K562 (cell line): ENCODE measurements at regions not wholly inside any gene's neighbourhood (a gene's known extent, or its start where the extent isn't known, plus 50 kb on each side); places are given as distances from the start of the nearest gene placed in this dataset.

Experiments
- ATAC-seq: fragments of 200-7000 bp; cut with Tn5 transposase; 3 replicates; pipeline ENCODE4 v1.9.1; 2020; ENCODE audit warnings: moderate library complexity
- BruUV-seq: library from RNA; stranded (reverse); fragments of 400-500 nt; replicated peaks from 2 replicates; lab custom pipeline; 2021; lab: Mats Ljungman, UMichigan
- CTCF ChIA-PET: fragments of 300-600 bp; formaldehyde crosslinking; extraction: SDS; loops from one replicate; lab custom pipeline; 2021; ENCODE audit warnings: low intra/inter-chr PET ratio; lab: Yijun Ruan, JAX
- POLR2A ChIA-PET: fragments of 300-600, 350-650 bp; sonication (Branson Sonifier 250); formaldehyde crosslinking; extraction: SDS; loops from one replicate; lab custom pipeline; 2021; ENCODE audit warnings: antibody characterized with exemption, inconsistent platforms; lab: Yijun Ruan, JAX
- DNase-seq, 4 experiments: peaks; one replicate each; pipeline versions ENCODE4 v3.0.0 to v3.0.0-alpha.2; 2011 to 2018; ENCODE audit warnings: low spot score in 3 of 4, mixed read lengths in 3 of 4; ENCODE audit errors: extremely low read depth in 1 of 4
- FAIRE-seq: peaks from 2 replicates; lab custom pipeline; 2011; peaks lifted over from hg19 to GRCh38; lab: Jason Lieb, UNC
- H2AFZ ChIP-seq: 2 replicates; pipeline ENCODE4 v1.6.0; 2011; ENCODE audit warnings: low read depth, low read length, control low read depth, inconsistent platforms
- H3K27ac ChIP-seq: fragments of 200-600 bp; 3 replicates; pipeline ENCODE4 v1.8.0; 2011; ENCODE audit warnings: low read depth, mild to moderate bottlenecking, control low read depth, inconsistent platforms, low read length, moderate library complexity, mixed read lengths; ENCODE audit errors: extremely low read depth
- H3K27me3 ChIP-seq, 2 experiments: fragments of 300-600 bp in 1 of 2; 2 replicates in 1 of 2; 3 replicates in 1 of 2; pipeline versions ENCODE4 v1.6.0 to v1.8.0; 2011; ENCODE audit warnings: inconsistent platforms in 2 of 2, low read length in 2 of 2, mild to moderate bottlenecking in 1 of 2, mixed read lengths in 1 of 2, moderate library complexity in 1 of 2; ENCODE audit not compliant: control insufficient read depth in 2 of 2, insufficient read depth in 2 of 2
- H3K36me3 ChIP-seq: fragments of 300-600 bp; 3 replicates; pipeline ENCODE4 v1.8.0; 2011; ENCODE audit warnings: mild to moderate bottlenecking, low read length, inconsistent platforms; ENCODE audit not compliant: control insufficient read depth, insufficient read depth
- H3K4me1 ChIP-seq, 2 experiments: fragments of 200-600 bp in 1 of 2; replicated peaks in 1 of 2; 2 replicates in 1 of 2; 3 replicates in 1 of 2; pipeline versions ENCODE4 v1.5.1 to v1.8.0; 2011; ENCODE audit warnings: inconsistent platforms in 2 of 2, low read length in 2 of 2, mild to moderate bottlenecking in 1 of 2, mixed read lengths in 1 of 2, moderate library complexity in 1 of 2; ENCODE audit not compliant: control insufficient read depth in 2 of 2, insufficient read depth in 2 of 2
- H3K4me2 ChIP-seq: 2 replicates; pipeline ENCODE4 v1.6.1; 2011; ENCODE audit warnings: low read length, control low read depth, inconsistent platforms, mixed read lengths; ENCODE audit not compliant: insufficient read depth
- H3K4me3 ChIP-seq: fragments of 200-600 bp; sonication (generic), shearing (Covaris generic); 2 replicates; pipeline ENCODE4 v1.5.1; 2016; ENCODE audit warnings: control low read depth, inconsistent platforms
- H3K79me2 ChIP-seq: fragments of 200-600 bp; 3 replicates; pipeline ENCODE4 v1.8.0; 2011; ENCODE audit warnings: low read length, inconsistent platforms; ENCODE audit not compliant: control insufficient read depth, insufficient read depth
- H3K9ac ChIP-seq, 2 experiments: 2 replicates each; pipeline versions ENCODE4 v1.6.0 to v1.6.1; 2011; ENCODE audit warnings: low read depth in 2 of 2, low read length in 2 of 2, control low read depth in 1 of 2, inconsistent platforms in 1 of 2, mild to moderate bottlenecking in 1 of 2, mixed read lengths in 1 of 2; ENCODE audit not compliant: insufficient read depth in 1 of 2
- H3K9me1 ChIP-seq: one replicate; pipeline ENCODE4 v1.6.0; 2011; ENCODE audit warnings: inconsistent platforms, mild to moderate bottlenecking, low read length, moderate library complexity; ENCODE audit not compliant: control insufficient read depth, insufficient read depth
- H3K9me3 ChIP-seq: replicated peaks from 2 replicates; pipeline ENCODE4 v1.5.1; 2011; ENCODE audit warnings: low read depth, low read length, inconsistent platforms; ENCODE audit not compliant: control insufficient read depth, insufficient read depth
- H4K20me1 ChIP-seq: replicated peaks from 2 replicates; pipeline ENCODE4 v1.6.1; 2011; ENCODE audit warnings: low read length, inconsistent platforms, mixed read lengths; ENCODE audit not compliant: control insufficient read depth, insufficient read depth
- CBX5 ChIP-seq: IDR thresholded peaks from 2 replicates; pipeline ENCODE4 v1.6.1; 2014; ENCODE audit warnings: low read depth, borderline replicate concordance
- CEBPG ChIP-seq, 3 experiments: fragments of 200-800 bp in 1 of 3; sonication (Bioruptor generic) in 1 of 3; sonication (generic) in 1 of 3; formaldehyde crosslinking in 1 of 3; IDR thresholded peaks in 2 of 3; conservative IDR thresholded peaks in 1 of 3; 2 replicates each; pipeline versions ENCODE4 v1.6.1 to v1.8.0; 2016 to 2022; ENCODE audit warnings: missing compliant biosample characterization in 2 of 3, missing genetic modification characterization in 2 of 3, mild to moderate bottlenecking in 1 of 3, missing genetic modification reagents in 1 of 3
- COPS2 ChIP-seq: fragments of 450-650 bp; conservative IDR thresholded peaks from 2 replicates; pipeline ENCODE4 v1.6.1; 2016; ENCODE audit warnings: mild to moderate bottlenecking, moderate library complexity
- DMBX1 ChIP-seq: fragments of 250-450 bp; sonication (Bioruptor Pico); IDR thresholded peaks from 2 replicates; pipeline ENCODE4 v1.8.0; 2022; ENCODE audit warnings: inconsistent platforms, mild to moderate bottlenecking, moderate library complexity, borderline replicate concordance
- EHMT2 ChIP-seq: fragments of 450-650 bp; IDR thresholded peaks from 2 replicates; pipeline ENCODE4 v1.6.1; 2018; ENCODE audit warnings: antibody characterized with exemption
- EP300 ChIP-seq: IDR thresholded peaks from 2 replicates; pipeline ENCODE4 v1.6.1; 2012; ENCODE audit warnings: low read length, improper control_type of control experiment
- HOXB6 ChIP-seq: fragments of 250-450 bp; sonication (Bioruptor Pico); IDR thresholded peaks from 2 replicates; pipeline ENCODE4 v1.5.1; 2022; ENCODE audit warnings: mild to moderate bottlenecking, borderline replicate concordance
- MAZ ChIP-seq, 2 experiments: fragments of 450-650 bp in 1 of 2; sonication (generic) in 1 of 2; formaldehyde crosslinking; IDR thresholded peaks in 1 of 2; conservative IDR thresholded peaks in 1 of 2; 2 replicates each; pipeline versions ENCODE4 v1.4.0 to v1.5.0; 2020; ENCODE audit warnings: mild to moderate bottlenecking in 1 of 2, missing genetic modification reagents in 1 of 2
- MEIS2 ChIP-seq: fragments of 450-650 bp; IDR thresholded peaks from 2 replicates; pipeline ENCODE4 v1.6.1; 2014; ENCODE audit warnings: mild to moderate bottlenecking; ENCODE audit not compliant: partially characterized antibody
- MYBL2 ChIP-seq, 2 experiments: fragments of 450-650 bp in 1 of 2; sonication (generic) in 1 of 2; formaldehyde crosslinking in 1 of 2; IDR thresholded peaks; 2 replicates each; pipeline versions ENCODE4 v1.6.1 to v1.8.1; 2017 to 2022; ENCODE audit warnings: borderline replicate concordance in 1 of 2, inconsistent platforms in 1 of 2, low read depth in 1 of 2, mild to moderate bottlenecking in 1 of 2, missing genetic modification reagents in 1 of 2, moderate library complexity in 1 of 2
- NFE2 ChIP-seq: IDR thresholded peaks from 2 replicates; pipeline ENCODE4 v1.6.1; 2014; ENCODE audit warnings: antibody characterized with exemption, low read depth
- NR3C1 ChIP-seq: sonication (generic); formaldehyde crosslinking; IDR thresholded peaks from 2 replicates; pipeline ENCODE4 v1.8.1; 2022; ENCODE audit warnings: missing genetic modification reagents
- PCBP1 ChIP-seq: fragments of 200-400 bp; formaldehyde crosslinking; IDR thresholded peaks from 2 replicates; pipeline ENCODE4 v1.6.1; 2018; ENCODE audit warnings: mild to moderate bottlenecking, low read depth, low read length; ENCODE audit not compliant: poor library complexity, severe bottlenecking
- RREB1 ChIP-seq: fragments of 250-450 bp; sonication (Bioruptor Pico); IDR thresholded peaks from 2 replicates; pipeline ENCODE4 v1.4.0; 2020
- TRIM24 ChIP-seq, 2 experiments: fragments of 450-650 bp; IDR thresholded peaks; 2 replicates each; pipeline ENCODE4 v1.6.1; 2016
- ZNF586 ChIP-seq: fragments of 450-650 bp; formaldehyde crosslinking; conservative IDR thresholded peaks from 2 replicates; pipeline ENCODE4 v1.4.0; 2020; ENCODE audit warnings: mild to moderate bottlenecking, moderate library complexity
- WGBS: fragments of 100-300 bp; shearing (Covaris generic); methylation state at CpG from one replicate; pipeline ENCODE4 v1.1.6; 2016; ENCODE audit warnings: low coverage, mixed read lengths; ENCODE audit not compliant: insufficient coverage; ENCODE audit errors: missing lambda C conversion rate; 5-methylcytosine and 5-hydroxymethylcytosine counted together
- in situ Hi-C: fragments of 300-500 bp; cut with MboI; formaldehyde crosslinking; loops from 4 replicates; pipeline ENCODE4 v1.15.0; 2018; ENCODE audit warnings: inconsistent platforms, mixed read lengths
- intact Hi-C: fragments of 100-400 bp; cut with micrococcal nuclease; formaldehyde crosslinking; loops from 2 replicates; pipeline ENCODE4 v1.14.2; 2022

GRCh38 chr12:91515944-91516694 lies 333.5 kb upstream of the DCN start (continued):
- TF ChIP-seq PCBP1 (no peak), EHMT2 (no peak), NFE2 (no peak), MYBL2 (IDR thresholded peaks at IDR 0.05; ENCODE audit: low read depth) (no peak), MYBL2 (CRISPR knock-in tag; IDR thresholded peaks at IDR 0.05; ENCODE audit: borderline replicate concordance) (no peak), CBX5 (no peak)

DNA sequence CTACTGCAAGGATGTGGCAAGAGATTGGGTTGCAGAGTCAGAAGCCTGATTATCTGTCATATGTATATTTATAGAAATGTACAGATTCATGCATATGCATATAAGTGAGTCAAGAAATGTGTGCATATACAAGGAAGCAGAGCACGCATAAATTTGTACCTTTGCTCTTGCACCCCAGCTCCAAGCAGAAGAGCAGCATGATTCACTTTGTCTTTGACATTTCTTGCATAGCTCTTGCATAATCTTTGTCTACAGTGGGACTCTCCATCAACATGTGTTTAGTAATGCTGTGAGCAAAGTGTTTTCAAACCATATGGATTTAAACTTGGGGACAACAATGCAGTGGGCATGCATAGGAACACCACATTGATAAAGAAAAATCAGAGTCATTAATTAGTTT lies 330.7 kb upstream of the DCN start:
- no peak for DNase-seq
- Histone ChIP-seq H3K4me3 (no peak overlapping the region), H3K4me1 (no peaks in the 10 kb centered on the region; a peak in 1 of 5 replicates), H4K20me1 (no peaks in the 10 kb centered on the region), H3K9me3 (no peaks in the 10 kb centered on the region), H2AFZ (no peak overlapping the region), H3K36me3 (no peaks in the 10 kb centered on the region), H3K27ac (no peak overlapping the region), H3K27me3 (no peaks in the 10 kb centered on the region), H3K79me2 (0 out of 3 replicates have a peak, but pooled peaks cover 3% of the 10 kb centered on the region), H3K9me1 (no peaks in the 10 kb centered on the region), H3K4me2 (no peak overlapping the region), H3K9ac (no peak overlapping the region)
- 79% methylated on average over 1 of the region's 1 CpG for WGBS
- in situ Hi-C loops, result no loop called here
- ChIA-PET CTCF (no interaction called here), POLR2A (no interaction called here)
- no peak for FAIRE-seq
- no TSS peak for BruUV-seq
- intact Hi-C loops, result no loop called here
- ATAC-seq, result no peak
- TF ChIP-seq DMBX1 (CRISPR knock-in tag) (no peak), CEBPG (CRISPR knock-in tag; IDR thresholded peaks at IDR 0.05) (peak; percentile 62; the same call in 1 of the 2 replicates), CEBPG (tag; conservative IDR thresholded peaks at IDR 0.05 in 1 of 2, IDR thresholded peaks at IDR 0.05 in 1 of 2) (peak; percentile 35 to 91; a peak in 3 of 4 replicates), TRIM24 (IDR thresholded peaks at IDR 0.05) (peak in 1 of 2 experiments; percentile 17; a peak in 1 of 4 replicates), EP300 (no peak), RREB1 (CRISPR knock-in tag) (no peak), MAZ (CRISPR knock-in tag; conservative IDR thresholded peaks at IDR 0.05 in 1 of 2, IDR thresholded peaks at IDR 0.05 in 1 of 2) (no peak), MEIS2 (peak; percentile 12), NR3C1 (CRISPR knock-in tag) (no peak), COPS2 (no peak), HOXB6 (no peak), ZNF586 (CRISPR knock-in tag) (no peak)
